HG03457 (cell line): ENCODE measurements at regions not wholly inside any gene's neighbourhood (a gene's known extent, or its start where the extent isn't known, plus 50 kb on each side); places are given as distances from the start of the nearest gene placed in this dataset.

ENCODE experiments used
- ATAC-seq: cut with Tn5 transposase; IDR thresholded peaks from one replicate; pipeline ENCODE4 v1.9.1; 2021; ENCODE audit warnings: moderate number of reproducible peaks; ENCODE audit not compliant: unreplicated experiment

- no peak for ATAC-seq
Observed at GRCh38 chr18:28961669-28962228, 784.8 kb upstream of the CDH2 start.

- no peak for ATAC-seq
Observed at GRCh38 chr18:28960146-28960545, 783.2 kb upstream of the CDH2 start.

DNA sequence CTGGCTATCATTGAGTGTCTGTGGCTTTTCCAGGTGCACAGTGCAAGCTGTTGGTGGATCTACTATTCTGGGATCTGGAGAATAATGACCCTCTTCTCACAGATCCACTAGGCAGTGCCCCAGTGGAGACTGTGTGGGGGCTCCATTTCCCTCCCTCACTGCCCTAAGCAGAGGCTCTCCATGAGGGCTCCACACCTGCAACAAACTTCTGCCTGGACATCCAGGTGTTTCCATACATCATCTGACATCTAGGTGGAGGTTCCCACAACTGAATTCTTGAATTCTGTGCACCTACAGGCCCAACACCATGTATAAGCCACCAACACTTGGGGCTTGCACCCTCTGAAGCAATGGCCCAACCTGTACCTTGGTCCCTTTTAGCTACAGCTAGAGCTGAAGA, 775.4 kb upstream of the CDH2 start:
- no peak for ATAC-seq

GRCh38 chr18:28947900-28948299, 771.0 kb upstream of the CDH2 start:
- no peak for ATAC-seq

- ATAC-seq: no peak
Observed at GRCh38 chr18:28946471-28946870, 769.5 kb upstream of the CDH2 start.

- no peak for ATAC-seq
Observed at GRCh38 chr18:28922936-28923335, 746.0 kb upstream of the CDH2 start.

DNA sequence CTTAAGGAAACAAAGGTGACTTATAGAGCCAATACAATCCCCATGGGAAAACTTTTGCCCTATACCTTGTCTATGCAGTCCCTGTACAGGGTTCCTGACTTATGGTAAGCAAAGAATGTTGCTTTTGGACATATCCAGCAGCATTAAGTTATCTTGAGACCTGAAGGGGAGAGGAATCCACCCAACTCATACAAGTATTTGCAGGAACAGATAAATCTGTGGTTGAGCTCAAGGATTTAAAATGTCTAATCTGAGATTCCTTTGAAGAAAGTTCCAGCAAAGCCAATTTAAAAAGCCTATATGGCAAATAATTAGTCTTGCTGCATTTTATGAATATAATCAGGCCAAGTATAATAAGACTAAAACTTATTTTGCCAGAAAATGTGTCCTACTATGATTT, 739.5 kb upstream of the CDH2 start:
- no peak for ATAC-seq

DNA sequence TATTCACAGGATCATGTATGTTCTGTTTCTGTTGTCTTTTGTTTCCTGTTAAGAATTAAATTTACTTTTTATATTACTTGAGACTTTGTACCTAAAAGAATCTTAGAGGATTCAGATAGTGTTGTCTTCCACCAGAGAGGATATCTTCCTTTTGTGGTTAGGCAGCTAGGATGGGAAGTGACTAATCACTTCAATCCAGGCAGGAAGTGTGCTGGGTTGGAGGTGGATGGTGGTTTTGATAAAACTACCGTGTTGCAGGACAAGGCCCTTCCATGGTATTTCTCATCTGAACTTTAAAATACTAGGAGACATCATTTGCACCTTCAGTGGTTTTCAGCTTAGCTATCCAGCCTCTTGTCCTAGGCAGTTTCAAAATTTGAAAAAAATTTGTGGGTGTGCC, 728.6 kb upstream of the CDH2 start:
- no peak for ATAC-seq

- ATAC-seq: no peak
Observed at GRCh38 chr18:28904789-28905364, 727.9 kb upstream of the CDH2 start.

DNA sequence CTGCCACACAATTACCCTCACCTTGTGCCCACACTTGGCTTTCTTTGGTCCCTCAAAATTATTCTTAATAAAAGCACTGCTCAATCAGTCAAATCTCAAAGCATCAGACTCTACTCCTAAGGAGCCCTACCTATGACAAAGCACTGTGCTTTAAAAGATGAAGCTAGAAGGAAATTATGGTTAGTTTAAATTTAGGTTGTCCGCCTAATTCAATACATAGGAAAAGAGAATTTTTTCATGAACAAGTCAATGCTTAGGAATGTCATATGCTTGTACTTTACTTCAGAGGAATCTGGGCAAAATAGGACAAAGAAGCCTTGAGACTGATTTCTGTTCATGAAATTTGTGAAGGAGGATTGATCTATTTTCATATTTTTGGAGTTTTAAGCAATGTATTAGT, 726.4 kb upstream of the CDH2 start:
- ATAC-seq: no peak

DNA sequence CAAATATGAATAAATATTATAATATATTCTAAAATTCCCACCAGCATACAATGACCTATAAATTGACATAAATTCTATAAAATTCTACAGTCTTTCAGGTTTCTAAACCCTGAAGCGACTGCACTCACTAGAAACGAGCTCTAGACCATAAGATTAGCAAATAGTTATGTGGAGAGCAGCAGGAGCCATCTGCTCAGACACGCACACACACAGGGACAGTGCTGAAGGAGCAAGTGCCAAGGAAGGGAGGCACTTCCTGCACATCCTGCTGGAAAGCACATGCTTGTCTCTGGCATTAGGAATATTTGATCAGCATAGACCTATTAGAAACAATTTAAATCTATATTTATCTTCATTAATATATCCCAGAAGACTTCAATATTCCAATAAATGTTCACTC, 713.9 kb upstream of the CDH2 start:
- ATAC-seq: no peak

DNA sequence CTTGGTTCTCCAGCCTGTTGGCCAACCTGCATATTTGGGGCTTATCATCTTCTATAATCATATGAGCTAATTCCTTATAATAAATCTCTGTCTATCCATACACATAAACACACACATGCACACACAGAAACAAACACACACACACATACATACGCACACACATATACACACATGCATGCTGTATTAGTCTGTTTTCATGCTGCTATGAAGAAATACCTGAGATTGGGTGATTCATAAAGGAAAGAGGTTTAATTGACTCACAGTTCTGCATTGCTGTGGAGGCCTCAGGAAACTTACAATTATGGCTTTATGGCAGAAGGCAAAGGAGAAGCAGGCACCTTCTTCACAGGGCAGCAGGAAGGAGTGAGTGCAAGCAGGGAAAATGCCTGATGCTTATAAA, 707.4 kb upstream of the CDH2 start:
- no peak for ATAC-seq

GRCh38 chr18:28880856-28881255, 703.9 kb upstream of the CDH2 start:
- no peak for ATAC-seq

DNA sequence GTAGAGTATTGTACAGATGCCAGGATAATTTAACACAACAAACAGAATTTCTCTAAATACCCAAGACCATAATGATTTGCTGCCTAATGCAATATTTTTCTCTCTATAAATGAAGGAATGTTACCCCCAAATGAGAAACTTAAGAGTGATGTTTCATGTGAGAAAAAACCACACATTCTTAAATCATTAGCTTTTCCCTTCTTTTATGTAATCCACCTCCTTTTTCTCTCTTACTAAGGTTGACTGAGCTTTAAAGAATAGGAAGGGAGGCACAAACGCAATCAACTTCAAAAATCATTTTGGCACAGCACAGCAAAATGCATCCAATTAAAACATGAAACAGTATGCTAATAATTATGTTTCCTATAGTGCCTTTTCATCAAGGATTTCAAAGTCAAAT, 698.1 kb upstream of the CDH2 start:
- ATAC-seq: no peak

DNA sequence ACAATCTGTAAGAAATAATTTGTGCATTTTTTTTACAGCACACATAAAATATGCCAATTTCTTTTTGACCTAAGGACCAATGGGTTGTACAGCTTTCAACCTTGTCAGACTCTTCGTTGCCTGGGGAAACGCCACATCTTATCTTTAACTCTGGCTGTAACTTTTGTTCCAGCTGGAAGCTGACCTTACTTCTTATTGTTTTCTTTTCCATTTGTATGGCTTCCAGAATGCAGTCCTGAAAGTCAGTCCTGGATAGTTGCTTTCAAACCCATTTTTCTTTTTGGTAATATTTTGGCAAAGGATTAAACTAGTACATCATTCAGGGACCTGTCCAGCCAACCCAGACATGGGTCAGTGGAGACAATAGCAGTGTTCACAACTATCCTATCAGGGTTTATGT, 686.5 kb upstream of the CDH2 start:
- no peak for ATAC-seq

DNA sequence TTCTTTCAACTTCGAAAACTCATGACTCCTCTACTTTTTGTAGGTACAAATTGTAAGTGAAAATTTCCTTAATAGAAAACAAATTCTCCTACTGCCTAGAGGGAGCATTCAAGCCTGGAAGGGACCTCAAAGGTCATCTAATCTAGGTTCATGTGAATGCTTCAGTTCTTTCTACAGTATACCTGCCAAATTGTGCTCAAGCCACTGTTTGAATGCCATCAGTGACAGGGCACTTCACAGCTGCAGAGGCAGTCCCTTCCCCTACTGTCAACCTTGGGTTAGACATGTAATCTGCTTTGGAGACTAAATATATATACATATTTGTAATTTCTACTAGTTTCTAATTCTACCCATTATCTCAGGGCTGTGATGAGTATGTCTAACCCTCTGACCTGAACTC, 681.3 kb upstream of the CDH2 start:
- ATAC-seq: no peak

- no peak for ATAC-seq
Observed at GRCh38 chr18:28855989-28856388, 679.1 kb upstream of the CDH2 start.

- ATAC-seq: no peak
Observed at GRCh38 chr18:28855524-28855923, 678.6 kb upstream of the CDH2 start.

- ATAC-seq: no peak
Observed at GRCh38 chr18:28854964-28855363, 678.0 kb upstream of the CDH2 start.

- no peak for ATAC-seq
Observed at GRCh38 chr18:28846958-28847357, 670.0 kb upstream of the CDH2 start.

DNA sequence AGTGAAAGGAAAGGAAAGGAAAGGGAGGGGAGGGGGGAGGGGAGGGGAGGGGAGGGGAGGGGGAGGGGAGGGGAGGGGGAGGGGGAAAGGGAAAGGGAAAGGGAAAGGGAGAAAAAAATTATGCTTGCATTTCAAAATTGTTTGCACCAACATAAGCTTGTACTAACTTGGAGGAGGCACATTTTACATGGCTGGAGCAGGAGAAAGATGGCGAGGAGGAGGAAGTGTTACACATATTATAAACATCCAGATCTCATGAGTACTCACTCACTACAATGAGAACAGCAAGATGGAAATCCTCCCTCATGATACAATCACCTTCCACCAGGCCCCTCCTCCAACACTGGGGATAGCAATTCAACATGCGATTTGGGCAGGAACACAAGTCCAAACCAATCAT, 660.2 kb upstream of the CDH2 start:
- no peak for ATAC-seq

- no peak for ATAC-seq
Observed at GRCh38 chr18:28834889-28835288, 658.0 kb upstream of the CDH2 start.

GRCh38 chr18:28831908-28832307, 655.0 kb upstream of the CDH2 start:
- no peak for ATAC-seq
